Body of pancreas (tissue), 4 donors: ENCODE measurements at regions not wholly inside any gene's neighbourhood (a gene's known extent, or its start where the extent isn't known, plus 50 kb on each side); places are given as distances from the start of the nearest gene placed in this dataset.
"Not testable (repeated sequence)": the region's sequence is repeated elsewhere in the genome, so short reads cannot be mapped to it uniquely, and the experiment has no call there.

ENCODE experiments used
- ATAC-seq: fragments of 150-250 bp; one replicate; pipeline ENCODE4 v1.9.1; 2016
- DNase-seq, 4 donors: peaks; one replicate each; pipeline ENCODE4 v3.0.0-alpha.2; 2019
- H3K27ac ChIP-seq, 4 donors: fragments of 200-600 bp; sonication (generic); 1 replicate in 3 of 4; 2 replicates in 1 of 4; pipeline versions ENCODE4 v1.5.1 to v1.6.1; 2016 to 2019; ENCODE audit warnings: mild to moderate bottlenecking in 1 of 4, mixed read lengths in 1 of 4, moderate library complexity in 1 of 4
- H3K27me3 ChIP-seq, 2 donors: fragments of 200-600 bp; sonication (generic); one replicate each; pipeline ENCODE4 v1.6.0; 2016; ENCODE audit warnings: mild to moderate bottlenecking in 1 of 2
- H3K36me3 ChIP-seq, 2 donors: fragments of 200-600 bp; sonication (generic); replicated peaks in 1 of 2; 2 replicates each; pipeline ENCODE4 v1.5.1; 2016; ENCODE audit warnings: low read depth in 2 of 2; ENCODE audit not compliant: insufficient read depth in 1 of 2
- H3K4me1 ChIP-seq: fragments of 200-600 bp; sonication (generic); one replicate; pipeline ENCODE4 v1.6.0; 2016
- H3K4me3 ChIP-seq, 2 donors: fragments of 200-600 bp; sonication (generic); 1 replicate in 1 of 2; 2 replicates in 1 of 2; pipeline ENCODE4 v1.5.1; 2016 to 2019
- H3K9me3 ChIP-seq, 3 donors: fragments of 200-600 bp; sonication (generic); 1 replicate in 2 of 3; 2 replicates in 1 of 3; pipeline ENCODE4 v1.5.1; 2016
- CTCF ChIP-seq, 7 experiments: fragments of 450-650 bp in 4 of 7; fragments of 200-600 bp in 3 of 7; sonication (generic) in 3 of 7; IDR thresholded peaks; one replicate each; pipeline ENCODE4 v1.5.1; 2016 to 2019; ENCODE audit warnings: antibody characterized with exemption in 7 of 7
- POLR2A ChIP-seq, 3 donors: fragments of 450-650 bp; IDR thresholded peaks; one replicate each; pipeline ENCODE4 v1.6.1; 2016; ENCODE audit warnings: antibody characterized with exemption in 3 of 3, mild to moderate bottlenecking in 2 of 3
- WGBS, 2 donors: methylation state at CpG; one replicate each; pipeline ENCODE4 v1.1.5; 2017; 5-methylcytosine and 5-hydroxymethylcytosine counted together
- intact Hi-C: fragments of 100-400 bp; cut with DNase I; formaldehyde crosslinking; loops from one replicate; pipeline ENCODE4 v1.15.1; 2023

DNA sequence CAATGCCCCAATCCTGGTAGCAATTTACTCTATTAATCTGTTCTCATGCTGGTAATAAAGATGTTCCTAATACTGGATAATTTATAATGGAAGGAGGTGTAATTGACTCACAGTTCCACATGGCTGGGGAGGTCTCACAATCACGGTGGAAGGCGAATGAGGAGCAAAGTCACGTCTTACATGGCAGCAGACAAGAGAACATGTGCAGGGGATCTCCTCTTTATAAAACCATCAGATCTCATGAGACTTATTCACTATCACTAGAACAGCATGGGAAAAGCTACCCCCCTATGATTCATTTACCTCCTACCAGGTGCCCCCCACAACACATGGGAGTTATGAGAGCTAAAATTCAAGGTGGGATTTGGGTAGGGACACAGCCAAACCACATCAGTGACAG lies 872.2 kb downstream of the ANKRD7 start:
- no peaks in the 10 kb centered on the region for H3K4me1 ChIP-seq
- TF ChIP-seq CTCF (IDR thresholded peaks at IDR 0.05) (no peak), POLR2A (IDR thresholded peaks at IDR 0.05) (no peak)
- 57 to 77% methylated on average over 3 of the region's 3 CpGs for WGBS, 2 donors
- intact Hi-C loops = no loop called here
- no peak overlapping the region for H3K27ac ChIP-seq
- H3K4me3 ChIP-seq = no peak overlapping the region
- ATAC-seq (no peak), DNase-seq (no peak)
- H3K9me3 ChIP-seq = no peaks in the 10 kb centered on the region
- no peaks in the 10 kb centered on the region for H3K27me3 ChIP-seq
- no peaks in the 10 kb centered on the region for H3K36me3 ChIP-seq

GRCh38 chr7:119100611-119101258 lies 876.2 kb downstream of the ANKRD7 start:
- intact Hi-C loops, H3K27me3 ChIP-seq, ATAC-seq, H3K4me1 ChIP-seq, DNase-seq, H3K36me3 ChIP-seq, H3K27ac ChIP-seq, H3K4me3 ChIP-seq, H3K9me3 ChIP-seq: not testable (repeated sequence)
- 9 to 15% methylated on average over 4 of the region's 4 CpGs for WGBS, 2 donors

GRCh38 chr7:119102291-119102690 lies 877.8 kb downstream of the ANKRD7 start:
- ATAC-seq (no peak), DNase-seq (no peak)
- H3K27ac ChIP-seq = no peak overlapping the region
- intact Hi-C loops = no loop called here
- H3K9me3 ChIP-seq = no peaks in the 10 kb centered on the region
- no peaks in the 10 kb centered on the region for H3K27me3 ChIP-seq
- H3K4me3 ChIP-seq = no peak overlapping the region
- no peak for TF ChIP-seq CTCF (IDR thresholded peaks at IDR 0.05)
- no peak for TF ChIP-seq POLR2A (IDR thresholded peaks at IDR 0.05)
- WGBS, 2 donors = 33 to 53% methylated on average over 1 of the region's 1 CpG
- H3K4me1 ChIP-seq = no peaks in the 10 kb centered on the region
- H3K36me3 ChIP-seq = no peaks in the 10 kb centered on the region

DNA sequence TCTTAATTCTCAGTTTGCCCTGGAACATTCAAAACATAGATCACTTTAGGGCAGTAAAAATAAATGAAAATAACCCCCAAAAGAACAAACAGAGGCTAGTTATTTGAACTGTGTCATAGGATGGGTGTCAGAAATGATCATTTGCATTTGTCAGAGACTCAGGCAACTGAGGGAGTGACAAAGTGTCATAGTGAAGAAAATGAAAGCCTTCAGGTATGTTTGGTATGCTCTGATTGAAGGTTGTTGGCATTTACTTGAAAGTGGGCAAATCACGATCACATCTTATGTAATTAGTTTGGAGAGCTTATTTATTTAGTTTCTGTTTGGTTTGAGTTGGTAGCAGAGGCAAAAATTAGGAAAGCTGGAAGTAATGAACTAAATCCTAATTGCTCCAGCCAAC lies 880.9 kb downstream of the ANKRD7 start:
- no peak for ATAC-seq
- intact Hi-C loops = no loop called here
- DNase-seq = no peak

GRCh38 chr7:119123326-119123725 lies 898.8 kb downstream of the ANKRD7 start:
- Histone ChIP-seq H3K4me1 (no peaks in the 10 kb centered on the region), H3K36me3 (no peaks in the 10 kb centered on the region), H3K4me3 (no peak overlapping the region), H3K9me3 (no peaks in the 10 kb centered on the region), H3K27ac (no peak overlapping the region), H3K27me3 (no peaks in the 10 kb centered on the region)
- intact Hi-C loops = no loop called here
- DNase-seq (no peak), ATAC-seq (no peak)
- WGBS, 2 donors = 66 to 74% methylated on average over 8 of the region's 8 CpGs
- TF ChIP-seq POLR2A (IDR thresholded peaks at IDR 0.05) (no peak), CTCF (IDR thresholded peaks at IDR 0.05) (no peak)

More for the DNA sequence above, 880.9 kb downstream of the ANKRD7 start:
- WGBS, 2 donors = 3 to 16% methylated on average over 1 of the region's 1 CpG
- TF ChIP-seq POLR2A (IDR thresholded peaks at IDR 0.05) (no peak), CTCF (IDR thresholded peaks at IDR 0.05) (no peak)
- Histone ChIP-seq H3K36me3 (no peaks in the 10 kb centered on the region), H3K9me3 (no peaks in the 10 kb centered on the region), H3K27me3 (no peaks in the 10 kb centered on the region), H3K27ac (no peak overlapping the region), H3K4me1 (no peaks in the 10 kb centered on the region), H3K4me3 (no peak overlapping the region)
